WTC11 (cell line): ENCODE measurements at regions not wholly inside any gene's neighbourhood (a gene's known extent, or its start where the extent isn't known, plus 50 kb on each side); places are given as distances from the start of the nearest gene placed in this dataset.

Source experiments
- CREM ChIP-seq: sonication (generic); formaldehyde crosslinking; IDR thresholded peaks from 2 replicates; pipeline ENCODE4 v1.8.1; 2022; ENCODE audit warnings: mild to moderate bottlenecking, missing genetic modification reagents, moderate library complexity
- CTCF ChIP-seq: fragments of 200-600 bp; IDR thresholded peaks from 2 replicates; pipeline ENCODE4 v1.8.0; 2022; ENCODE audit warnings: antibody characterized with exemption
- RELA ChIP-seq: sonication (generic); formaldehyde crosslinking; IDR thresholded peaks from 2 replicates; pipeline ENCODE4 v1.8.1; 2022; ENCODE audit warnings: missing genetic modification reagents, mild to moderate bottlenecking, borderline replicate concordance
- ZNF232 ChIP-seq: sonication (generic); formaldehyde crosslinking; IDR thresholded peaks from 2 replicates; pipeline ENCODE4 v1.8.0; 2022; ENCODE audit warnings: mild to moderate bottlenecking, missing genetic modification reagents

GRCh38 chr6:166815629-166816028, 140.7 kb downstream of the RNASET2 start:
- no peak for TF ChIP-seq CREM (CRISPR knock-in tag)
- TF ChIP-seq CTCF = no peak
- no peak for TF ChIP-seq ZNF232
- no peak for TF ChIP-seq RELA
